LNCAP (cell line): ENCODE measurements at regions not wholly inside any gene's neighbourhood (a gene's known extent, or its start where the extent isn't known, plus 50 kb on each side); places are given as distances from the start of the nearest gene placed in this dataset.

Source experiments
- CTCF ChIP-seq: fragments of 450-650 bp; IDR thresholded peaks from 2 replicates; pipeline ENCODE4 v1.5.1; 2017; ENCODE audit warnings: mild to moderate bottlenecking

GRCh38 chr2:8159966-8160603, 521.8 kb upstream of the ID2 start:
- no peak for TF ChIP-seq CTCF

- no peak for TF ChIP-seq CTCF
Measured at GRCh38 chr2:8160959-8161358, 520.9 kb upstream of the ID2 start.

DNA sequence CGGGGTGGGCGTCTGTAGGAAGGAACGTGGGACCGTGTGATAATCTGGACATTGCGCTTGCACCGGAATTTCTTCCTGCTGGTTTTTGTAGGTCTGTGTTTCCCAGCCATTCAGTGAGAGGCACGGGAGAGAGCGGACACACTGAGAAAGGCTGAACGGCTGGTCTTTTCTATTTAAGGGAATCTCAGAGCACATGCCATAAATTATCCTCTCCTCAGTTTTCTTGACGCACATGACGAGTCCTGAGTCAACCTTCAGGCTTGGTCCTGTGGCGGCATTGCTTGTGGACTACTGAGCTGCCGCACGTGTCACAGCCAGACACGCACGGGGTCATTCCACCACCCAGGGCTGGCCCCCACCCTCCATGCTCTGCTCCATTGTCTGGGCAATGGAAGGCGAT, 519.3 kb upstream of the ID2 start:
- no peak for TF ChIP-seq CTCF

- TF ChIP-seq CTCF = no peak
Measured at GRCh38 chr2:8165550-8165949, 516.3 kb upstream of the ID2 start.

- TF ChIP-seq CTCF = no peak
Measured at GRCh38 chr2:8168022-8168717, 513.7 kb upstream of the ID2 start.

GRCh38 chr2:8168876-8169424, 512.9 kb upstream of the ID2 start:
- no peak for TF ChIP-seq CTCF

DNA sequence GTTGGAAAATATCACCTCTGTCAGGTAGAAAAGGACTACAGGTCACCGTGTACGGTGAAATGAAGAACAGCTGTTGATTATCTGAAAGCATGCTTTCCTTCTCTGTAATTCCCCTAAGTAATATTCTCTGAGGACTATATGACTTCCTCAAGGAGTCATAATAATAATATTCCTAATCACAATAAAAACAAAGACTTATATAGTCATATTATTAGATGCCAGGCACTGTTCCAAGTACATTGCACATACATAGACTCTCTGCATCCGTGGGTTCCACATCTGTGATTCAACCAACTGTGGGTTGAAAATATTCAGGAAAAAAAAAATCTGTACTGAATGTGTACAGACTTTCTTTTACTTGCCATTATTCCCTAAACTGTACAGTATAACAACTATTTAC, 512.4 kb upstream of the ID2 start:
- TF ChIP-seq CTCF = no peak
